ENCODE measurements at regions not wholly inside any gene's neighbourhood (a gene's known extent, or its start where the extent isn't known, plus 50 kb on each side); places are given as distances from the start of the nearest gene placed in this dataset.

DNA sequence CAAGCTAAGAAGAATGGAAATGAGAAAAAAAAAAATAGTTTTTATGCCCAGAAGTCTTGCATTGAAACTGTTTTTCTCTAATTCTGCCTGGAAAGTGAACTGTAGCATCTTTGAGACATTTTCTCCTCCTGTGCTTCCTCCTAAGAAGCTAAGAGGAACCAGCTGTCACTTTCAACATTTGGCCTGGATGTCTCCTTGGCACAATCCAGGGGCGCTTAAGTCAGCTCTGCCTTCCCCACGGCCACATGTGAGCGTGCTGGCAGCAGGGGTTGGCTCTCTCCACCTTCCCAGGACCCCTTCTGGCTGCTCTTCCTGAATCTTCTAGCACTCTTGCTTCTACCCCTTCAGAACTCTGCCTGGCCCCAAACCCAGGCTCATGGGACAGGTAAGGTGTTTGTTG lies 289.6 kb upstream of the ADARB2 start:
- no peak for TF ChIP-seq EZH2phosphoT487 (IDR thresholded peaks at IDR 0.05; ENCODE audit: borderline replicate concordance, low read depth, low read length)
- TF ChIP-seq, protein P1, sequence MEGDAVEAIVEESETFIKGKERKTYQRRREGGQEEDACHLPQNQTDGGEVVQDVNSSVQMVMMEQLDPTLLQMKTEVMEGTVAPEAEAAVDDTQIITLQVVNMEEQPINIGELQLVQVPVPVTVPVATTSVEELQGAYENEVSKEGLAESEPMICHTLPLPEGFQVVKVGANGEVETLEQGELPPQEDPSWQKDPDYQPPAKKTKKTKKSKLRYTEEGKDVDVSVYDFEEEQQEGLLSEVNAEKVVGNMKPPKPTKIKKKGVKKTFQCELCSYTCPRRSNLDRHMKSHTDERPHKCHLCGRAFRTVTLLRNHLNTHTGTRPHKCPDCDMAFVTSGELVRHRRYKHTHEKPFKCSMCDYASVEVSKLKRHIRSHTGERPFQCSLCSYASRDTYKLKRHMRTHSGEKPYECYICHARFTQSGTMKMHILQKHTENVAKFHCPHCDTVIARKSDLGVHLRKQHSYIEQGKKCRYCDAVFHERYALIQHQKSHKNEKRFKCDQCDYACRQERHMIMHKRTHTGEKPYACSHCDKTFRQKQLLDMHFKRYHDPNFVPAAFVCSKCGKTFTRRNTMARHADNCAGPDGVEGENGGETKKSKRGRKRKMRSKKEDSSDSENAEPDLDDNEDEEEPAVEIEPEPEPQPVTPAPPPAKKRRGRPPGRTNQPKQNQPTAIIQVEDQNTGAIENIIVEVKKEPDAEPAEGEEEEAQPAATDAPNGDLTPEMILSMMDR (conservative IDR thresholded peaks at IDR 0.05; ENCODE audit: low read length) = no peak
